Neural progenitor cell (in vitro differentiated cells): ENCODE measurements at regions not wholly inside any gene's neighbourhood (a gene's known extent, or its start where the extent isn't known, plus 50 kb on each side); places are given as distances from the start of the nearest gene placed in this dataset.

Experiments used
- EZH2 ChIP-seq: fragments of 200-600 bp; sonication (generic); IDR thresholded peaks from 2 replicates; pipeline ENCODE4 v1.6.1; 2017; ENCODE audit warnings: antibody characterized with exemption, mild to moderate bottlenecking, moderate library complexity
- EZH2phosphoT487 ChIP-seq: fragments of 200-600 bp; sonication (generic); IDR thresholded peaks from 2 replicates; pipeline ENCODE4 v1.6.1; 2017; ENCODE audit warnings: antibody characterized with exemption
- TF ChIP-seq, protein P1 (sequence below): fragments of 200-600 bp; sonication (generic); IDR thresholded peaks from 2 replicates; pipeline ENCODE4 v1.5.1; 2017; ENCODE audit warnings: antibody characterized with exemption, mild to moderate bottlenecking

DNA sequence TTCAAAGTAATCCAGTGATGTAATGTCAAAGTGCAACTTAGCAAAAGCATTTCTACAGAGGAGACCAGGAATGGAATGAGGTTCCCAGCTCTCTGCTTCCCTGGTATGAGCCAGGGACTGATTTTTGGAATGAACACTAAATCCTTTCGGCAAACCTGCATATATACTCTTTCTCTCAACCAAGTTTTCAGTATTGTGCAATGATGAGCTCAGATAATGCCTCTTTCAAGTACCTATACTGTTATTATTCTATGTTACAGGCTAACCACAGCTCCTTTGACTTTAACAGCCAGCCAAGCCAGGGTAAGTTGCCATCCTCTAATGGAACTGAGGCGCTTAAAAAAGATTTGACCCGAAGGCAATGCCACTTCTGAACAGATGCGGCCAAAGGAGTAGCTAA is 104.9 kb upstream of the FSCB start:
- TF ChIP-seq, protein P1, sequence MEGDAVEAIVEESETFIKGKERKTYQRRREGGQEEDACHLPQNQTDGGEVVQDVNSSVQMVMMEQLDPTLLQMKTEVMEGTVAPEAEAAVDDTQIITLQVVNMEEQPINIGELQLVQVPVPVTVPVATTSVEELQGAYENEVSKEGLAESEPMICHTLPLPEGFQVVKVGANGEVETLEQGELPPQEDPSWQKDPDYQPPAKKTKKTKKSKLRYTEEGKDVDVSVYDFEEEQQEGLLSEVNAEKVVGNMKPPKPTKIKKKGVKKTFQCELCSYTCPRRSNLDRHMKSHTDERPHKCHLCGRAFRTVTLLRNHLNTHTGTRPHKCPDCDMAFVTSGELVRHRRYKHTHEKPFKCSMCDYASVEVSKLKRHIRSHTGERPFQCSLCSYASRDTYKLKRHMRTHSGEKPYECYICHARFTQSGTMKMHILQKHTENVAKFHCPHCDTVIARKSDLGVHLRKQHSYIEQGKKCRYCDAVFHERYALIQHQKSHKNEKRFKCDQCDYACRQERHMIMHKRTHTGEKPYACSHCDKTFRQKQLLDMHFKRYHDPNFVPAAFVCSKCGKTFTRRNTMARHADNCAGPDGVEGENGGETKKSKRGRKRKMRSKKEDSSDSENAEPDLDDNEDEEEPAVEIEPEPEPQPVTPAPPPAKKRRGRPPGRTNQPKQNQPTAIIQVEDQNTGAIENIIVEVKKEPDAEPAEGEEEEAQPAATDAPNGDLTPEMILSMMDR: no peak
- TF ChIP-seq EZH2phosphoT487: no peak
- no peak for TF ChIP-seq EZH2
